ENCODE measurements at regions not wholly inside any gene's neighbourhood (a gene's known extent, or its start where the extent isn't known, plus 50 kb on each side); places are given as distances from the start of the nearest gene placed in this dataset.
"Not testable (repeated sequence)": the region's sequence is repeated elsewhere in the genome, so short reads cannot be mapped to it uniquely, and the experiment has no call there.

DNA sequence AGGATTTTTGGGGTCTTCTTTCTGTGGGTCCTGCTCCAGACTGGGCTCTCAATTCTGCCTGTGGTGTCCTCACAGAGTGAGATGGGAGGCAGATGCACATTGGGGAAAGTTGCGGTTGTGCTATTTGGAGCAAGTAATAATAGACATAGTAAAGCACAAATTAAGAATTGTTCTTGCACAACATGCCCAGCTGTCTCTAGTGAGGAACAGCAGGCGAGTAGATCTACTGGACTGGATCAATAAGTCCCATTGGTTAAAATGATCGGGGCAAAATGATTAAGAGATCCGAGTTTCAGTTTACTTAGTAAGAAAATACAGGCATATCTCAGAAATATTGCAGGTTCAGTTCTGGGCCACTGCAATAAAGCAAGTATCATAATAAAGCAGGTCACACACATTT is 448.3 kb upstream of the PROX1 start:
- Histone ChIP-seq H3K9me3 (ENCODE audit: low read length) (no peaks in the 10 kb centered on the region), H3K27ac (ENCODE audit: low read depth, low read length, poor library complexity, severe bottlenecking) (no peak overlapping the region), H3K4me3 (ENCODE audit: low read depth, low read length, poor library complexity, severe bottlenecking) (no peak overlapping the region), H3K9me2 (ENCODE audit: insufficient read depth, low read length) (no peaks in the 10 kb centered on the region), H3K36me3 (ENCODE audit: insufficient read depth, low read length) (no peaks in the 10 kb centered on the region), H3K4me1 (ENCODE audit: insufficient read depth, low read length, poor library complexity, severe bottlenecking) (no peaks in the 10 kb centered on the region), H3K79me2 (ENCODE audit: insufficient read depth, low read depth, low read length) (no peaks in the 10 kb centered on the region), H2AFZ (ENCODE audit: low read length) (no peak overlapping the region), H4K20me1 (ENCODE audit: insufficient read depth, low read length) (no peaks in the 10 kb centered on the region), H3K4me2 (ENCODE audit: low read length) (no peak overlapping the region)
- BruUV-seq (replicated peaks), result no TSS peak
- ChIA-PET POLR2A (no interaction called here), CTCF (ENCODE audit: unreplicated experiment) (no interaction called here)
- no peak for TF ChIP-seq EZH2phosphoT487 (IDR thresholded peaks at IDR 0.05; ENCODE audit: borderline replicate concordance, low read depth, low read length)
- TF ChIP-seq, protein P1, sequence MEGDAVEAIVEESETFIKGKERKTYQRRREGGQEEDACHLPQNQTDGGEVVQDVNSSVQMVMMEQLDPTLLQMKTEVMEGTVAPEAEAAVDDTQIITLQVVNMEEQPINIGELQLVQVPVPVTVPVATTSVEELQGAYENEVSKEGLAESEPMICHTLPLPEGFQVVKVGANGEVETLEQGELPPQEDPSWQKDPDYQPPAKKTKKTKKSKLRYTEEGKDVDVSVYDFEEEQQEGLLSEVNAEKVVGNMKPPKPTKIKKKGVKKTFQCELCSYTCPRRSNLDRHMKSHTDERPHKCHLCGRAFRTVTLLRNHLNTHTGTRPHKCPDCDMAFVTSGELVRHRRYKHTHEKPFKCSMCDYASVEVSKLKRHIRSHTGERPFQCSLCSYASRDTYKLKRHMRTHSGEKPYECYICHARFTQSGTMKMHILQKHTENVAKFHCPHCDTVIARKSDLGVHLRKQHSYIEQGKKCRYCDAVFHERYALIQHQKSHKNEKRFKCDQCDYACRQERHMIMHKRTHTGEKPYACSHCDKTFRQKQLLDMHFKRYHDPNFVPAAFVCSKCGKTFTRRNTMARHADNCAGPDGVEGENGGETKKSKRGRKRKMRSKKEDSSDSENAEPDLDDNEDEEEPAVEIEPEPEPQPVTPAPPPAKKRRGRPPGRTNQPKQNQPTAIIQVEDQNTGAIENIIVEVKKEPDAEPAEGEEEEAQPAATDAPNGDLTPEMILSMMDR (conservative IDR thresholded peaks at IDR 0.05; ENCODE audit: low read length), result no peak
- DNase-seq (ENCODE audit: low spot score), result no peak
- intact Hi-C loops (cut with micrococcal nuclease; ENCODE audit: unreplicated experiment), result no loop called here

DNA sequence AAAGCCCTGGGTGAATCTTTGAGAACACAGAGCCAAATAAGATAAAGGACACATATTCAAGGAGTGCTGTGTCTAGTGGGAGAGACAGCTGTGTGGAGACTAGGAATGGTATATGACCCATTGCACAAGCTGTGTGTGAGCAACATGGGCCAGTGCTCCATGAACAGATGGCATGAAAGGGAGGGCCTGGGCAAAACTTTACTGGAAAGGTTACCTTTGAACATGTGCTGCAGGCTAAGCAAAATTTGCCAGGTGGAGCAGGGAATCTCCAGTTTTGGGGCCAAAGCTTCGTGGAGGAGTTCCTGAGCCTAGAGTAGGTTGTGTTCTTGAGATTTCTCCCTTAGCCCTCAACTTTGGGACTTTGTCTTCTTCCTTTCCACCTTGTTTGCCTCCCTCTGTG is 446.1 kb upstream of the PROX1 start:
- ChIA-PET POLR2A (interaction anchor here (0.6 kb wide), 1 partner anchor 17 kb away, joined by 3 read pairs; no protein-coding TSS in a partner anchor), CTCF (ENCODE audit: unreplicated experiment) (no interaction called here)
- no peaks in the 10 kb centered on the region for H3K9me3 ChIP-seq (ENCODE audit: low read length)
- intact Hi-C loops (cut with micrococcal nuclease; ENCODE audit: unreplicated experiment), result no loop called here
- H3K4me1 ChIP-seq (ENCODE audit: insufficient read depth, low read length, poor library complexity, severe bottlenecking), result no peaks in the 10 kb centered on the region
- H3K4me2 ChIP-seq (ENCODE audit: low read length), result no peak overlapping the region
- H3K9me2 ChIP-seq (ENCODE audit: insufficient read depth, low read length), result no peaks in the 10 kb centered on the region
- no TSS peak for BruUV-seq (replicated peaks)
- no peaks in the 10 kb centered on the region for H3K79me2 ChIP-seq (ENCODE audit: insufficient read depth, low read depth, low read length)
- H3K36me3 ChIP-seq (ENCODE audit: insufficient read depth, low read length), result no peaks in the 10 kb centered on the region
- DNase-seq (ENCODE audit: low spot score), result no peak
- no peak for TF ChIP-seq EZH2phosphoT487 (IDR thresholded peaks at IDR 0.05; ENCODE audit: borderline replicate concordance, low read depth, low read length)
- TF ChIP-seq, protein P1 (conservative IDR thresholded peaks at IDR 0.05; ENCODE audit: low read length), result no peak
- H3K4me3 ChIP-seq (ENCODE audit: low read depth, low read length, poor library complexity, severe bottlenecking), result no peak overlapping the region
- no peak overlapping the region for H3K27ac ChIP-seq (ENCODE audit: low read depth, low read length, poor library complexity, severe bottlenecking)
- H4K20me1 ChIP-seq (ENCODE audit: insufficient read depth, low read length), result no peaks in the 10 kb centered on the region
- no peak overlapping the region for H2AFZ ChIP-seq (ENCODE audit: low read length)

DNA sequence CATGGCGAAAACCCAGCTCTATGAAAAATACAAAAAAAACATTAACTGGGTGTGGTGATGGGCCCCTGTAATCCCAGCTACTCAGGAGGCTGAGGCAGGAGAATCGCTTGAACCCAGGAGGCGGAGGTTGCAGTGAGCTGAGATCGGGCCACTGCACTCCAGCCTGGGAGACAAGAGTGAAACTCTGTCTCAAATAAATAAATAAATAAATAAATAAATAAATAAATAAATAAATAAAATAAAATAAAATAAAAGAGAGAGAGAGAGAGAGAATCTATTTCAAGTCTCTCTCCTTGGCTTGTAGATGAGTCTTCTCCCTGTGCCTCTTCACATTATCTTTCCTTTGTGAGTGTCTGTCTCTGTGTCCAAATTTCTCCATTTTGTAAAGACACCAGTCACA is 442.6 kb upstream of the PROX1 start:
- POLR2A ChIA-PET; DNase-seq (ENCODE audit: low spot score); intact Hi-C loops (cut with micrococcal nuclease; ENCODE audit: unreplicated experiment): not testable (repeated sequence)

More for the DNA sequence above, 442.6 kb upstream of the PROX1 start:
- H3K79me2 ChIP-seq (ENCODE audit: insufficient read depth, low read depth, low read length); H3K9me2 ChIP-seq (ENCODE audit: insufficient read depth, low read length); H3K9me3 ChIP-seq (ENCODE audit: low read length); H3K4me2 ChIP-seq (ENCODE audit: low read length); H3K36me3 ChIP-seq (ENCODE audit: insufficient read depth, low read length); H4K20me1 ChIP-seq (ENCODE audit: insufficient read depth, low read length); H3K27ac ChIP-seq (ENCODE audit: low read depth, low read length, poor library complexity, severe bottlenecking); CTCF ChIA-PET (ENCODE audit: unreplicated experiment); H3K4me1 ChIP-seq (ENCODE audit: insufficient read depth, low read length, poor library complexity, severe bottlenecking); H3K4me3 ChIP-seq (ENCODE audit: low read depth, low read length, poor library complexity, severe bottlenecking); H2AFZ ChIP-seq (ENCODE audit: low read length); BruUV-seq (replicated peaks): not testable (repeated sequence)
